ENCODE measurements at regions not wholly inside any gene's neighbourhood (a gene's known extent, or its start where the extent isn't known, plus 50 kb on each side); places are given as distances from the start of the nearest gene placed in this dataset.

DNA sequence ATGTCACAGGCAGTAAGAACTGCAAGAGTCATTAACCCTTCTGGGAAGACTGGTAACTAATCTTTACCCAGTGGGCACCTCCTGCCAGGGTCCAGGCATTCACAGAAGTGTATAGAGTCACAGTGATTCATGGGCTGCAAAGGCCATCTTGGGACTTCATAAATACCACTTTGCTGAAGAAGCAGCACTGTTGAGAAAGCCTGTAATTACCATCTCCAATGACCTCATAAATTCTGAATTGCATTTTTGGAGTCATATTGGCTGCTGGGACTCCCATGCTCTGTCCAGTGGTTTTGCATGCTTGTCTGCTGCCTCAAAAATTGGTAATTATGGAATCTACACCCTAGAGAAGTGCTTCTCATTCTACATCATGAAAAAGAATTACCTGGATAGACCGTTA is 837.2 kb downstream of the NTRK3 start:
- TF ChIP-seq, protein P1, sequence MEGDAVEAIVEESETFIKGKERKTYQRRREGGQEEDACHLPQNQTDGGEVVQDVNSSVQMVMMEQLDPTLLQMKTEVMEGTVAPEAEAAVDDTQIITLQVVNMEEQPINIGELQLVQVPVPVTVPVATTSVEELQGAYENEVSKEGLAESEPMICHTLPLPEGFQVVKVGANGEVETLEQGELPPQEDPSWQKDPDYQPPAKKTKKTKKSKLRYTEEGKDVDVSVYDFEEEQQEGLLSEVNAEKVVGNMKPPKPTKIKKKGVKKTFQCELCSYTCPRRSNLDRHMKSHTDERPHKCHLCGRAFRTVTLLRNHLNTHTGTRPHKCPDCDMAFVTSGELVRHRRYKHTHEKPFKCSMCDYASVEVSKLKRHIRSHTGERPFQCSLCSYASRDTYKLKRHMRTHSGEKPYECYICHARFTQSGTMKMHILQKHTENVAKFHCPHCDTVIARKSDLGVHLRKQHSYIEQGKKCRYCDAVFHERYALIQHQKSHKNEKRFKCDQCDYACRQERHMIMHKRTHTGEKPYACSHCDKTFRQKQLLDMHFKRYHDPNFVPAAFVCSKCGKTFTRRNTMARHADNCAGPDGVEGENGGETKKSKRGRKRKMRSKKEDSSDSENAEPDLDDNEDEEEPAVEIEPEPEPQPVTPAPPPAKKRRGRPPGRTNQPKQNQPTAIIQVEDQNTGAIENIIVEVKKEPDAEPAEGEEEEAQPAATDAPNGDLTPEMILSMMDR (IDR thresholded peaks at IDR 0.05) = no peak
- TF ChIP-seq POLR2AphosphoS5 (IDR thresholded peaks at IDR 0.05; ENCODE audit: low read depth, low read length) (no peak), SIN3A (IDR thresholded peaks at IDR 0.05; ENCODE audit: borderline replicate concordance, insufficient read depth, low read depth, low read length) (no peak)
- TF ChIP-seq, protein P2, sequence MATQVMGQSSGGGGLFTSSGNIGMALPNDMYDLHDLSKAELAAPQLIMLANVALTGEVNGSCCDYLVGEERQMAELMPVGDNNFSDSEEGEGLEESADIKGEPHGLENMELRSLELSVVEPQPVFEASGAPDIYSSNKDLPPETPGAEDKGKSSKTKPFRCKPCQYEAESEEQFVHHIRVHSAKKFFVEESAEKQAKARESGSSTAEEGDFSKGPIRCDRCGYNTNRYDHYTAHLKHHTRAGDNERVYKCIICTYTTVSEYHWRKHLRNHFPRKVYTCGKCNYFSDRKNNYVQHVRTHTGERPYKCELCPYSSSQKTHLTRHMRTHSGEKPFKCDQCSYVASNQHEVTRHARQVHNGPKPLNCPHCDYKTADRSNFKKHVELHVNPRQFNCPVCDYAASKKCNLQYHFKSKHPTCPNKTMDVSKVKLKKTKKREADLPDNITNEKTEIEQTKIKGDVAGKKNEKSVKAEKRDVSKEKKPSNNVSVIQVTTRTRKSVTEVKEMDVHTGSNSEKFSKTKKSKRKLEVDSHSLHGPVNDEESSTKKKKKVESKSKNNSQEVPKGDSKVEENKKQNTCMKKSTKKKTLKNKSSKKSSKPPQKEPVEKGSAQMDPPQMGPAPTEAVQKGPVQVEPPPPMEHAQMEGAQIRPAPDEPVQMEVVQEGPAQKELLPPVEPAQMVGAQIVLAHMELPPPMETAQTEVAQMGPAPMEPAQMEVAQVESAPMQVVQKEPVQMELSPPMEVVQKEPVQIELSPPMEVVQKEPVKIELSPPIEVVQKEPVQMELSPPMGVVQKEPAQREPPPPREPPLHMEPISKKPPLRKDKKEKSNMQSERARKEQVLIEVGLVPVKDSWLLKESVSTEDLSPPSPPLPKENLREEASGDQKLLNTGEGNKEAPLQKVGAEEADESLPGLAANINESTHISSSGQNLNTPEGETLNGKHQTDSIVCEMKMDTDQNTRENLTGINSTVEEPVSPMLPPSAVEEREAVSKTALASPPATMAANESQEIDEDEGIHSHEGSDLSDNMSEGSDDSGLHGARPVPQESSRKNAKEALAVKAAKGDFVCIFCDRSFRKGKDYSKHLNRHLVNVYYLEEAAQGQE (IDR thresholded peaks at IDR 0.05; ENCODE audit: insufficient read depth in 1 of 2, low read depth in 2 of 2, low read length in 1 of 2) = no peak
